ENCODE measurements at regions not wholly inside any gene's neighbourhood (a gene's known extent, or its start where the extent isn't known, plus 50 kb on each side); places are given as distances from the start of the nearest gene placed in this dataset.

GRCh38 chr6:144854654-144855053, 569.5 kb downstream of the UTRN start:
- 63% methylated on average over 1 of the region's 1 CpG for WGBS
- TF ChIP-seq POLR2A (IDR thresholded peaks at IDR 0.05): no peak
- TF ChIP-seq EP300 (IDR thresholded peaks at IDR 0.05): no peak
- H3K4me3 ChIP-seq: no peak overlapping the region
- no peaks in the 10 kb centered on the region for H3K27me3 ChIP-seq
- H3K36me3 ChIP-seq: peaks cover 28% of the 10 kb centered on the region
- H3K9me3 ChIP-seq: no peaks in the 10 kb centered on the region
- no peak for DNase-seq (ENCODE audit: low spot score in 2 of 2)
- no peak overlapping the region for H3K27ac ChIP-seq
- no peaks in the 10 kb centered on the region for H3K4me1 ChIP-seq

DNA sequence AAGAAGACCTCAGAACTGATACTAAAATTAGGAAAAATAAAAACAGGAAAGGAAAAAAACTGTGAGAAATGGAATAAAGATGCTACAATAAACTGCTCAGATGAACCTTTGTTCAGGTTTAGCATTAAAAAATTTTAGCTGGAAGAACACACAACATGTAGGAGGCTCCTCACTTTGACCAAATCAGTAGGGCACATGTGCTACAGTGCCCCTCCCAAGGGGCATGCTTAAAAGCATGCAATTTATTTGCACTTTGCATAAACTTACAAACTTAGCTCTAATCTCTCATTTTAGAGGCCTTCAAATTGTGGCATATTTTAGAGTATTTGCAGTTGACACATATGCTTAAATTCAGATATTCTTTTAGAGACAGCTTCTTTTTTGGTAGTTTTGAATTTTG, 570.2 kb downstream of the UTRN start:
- no peak overlapping the region for H3K27ac ChIP-seq
- no peaks in the 10 kb centered on the region for H3K4me1 ChIP-seq
- no peaks in the 10 kb centered on the region for H3K27me3 ChIP-seq
- no peak overlapping the region for H3K4me3 ChIP-seq
- TF ChIP-seq POLR2A (IDR thresholded peaks at IDR 0.05) (no peak), EP300 (IDR thresholded peaks at IDR 0.05) (no peak), POLR2AphosphoS5 (IDR thresholded peaks at IDR 0.05) (no peak)
- TF ChIP-seq, protein P1, sequence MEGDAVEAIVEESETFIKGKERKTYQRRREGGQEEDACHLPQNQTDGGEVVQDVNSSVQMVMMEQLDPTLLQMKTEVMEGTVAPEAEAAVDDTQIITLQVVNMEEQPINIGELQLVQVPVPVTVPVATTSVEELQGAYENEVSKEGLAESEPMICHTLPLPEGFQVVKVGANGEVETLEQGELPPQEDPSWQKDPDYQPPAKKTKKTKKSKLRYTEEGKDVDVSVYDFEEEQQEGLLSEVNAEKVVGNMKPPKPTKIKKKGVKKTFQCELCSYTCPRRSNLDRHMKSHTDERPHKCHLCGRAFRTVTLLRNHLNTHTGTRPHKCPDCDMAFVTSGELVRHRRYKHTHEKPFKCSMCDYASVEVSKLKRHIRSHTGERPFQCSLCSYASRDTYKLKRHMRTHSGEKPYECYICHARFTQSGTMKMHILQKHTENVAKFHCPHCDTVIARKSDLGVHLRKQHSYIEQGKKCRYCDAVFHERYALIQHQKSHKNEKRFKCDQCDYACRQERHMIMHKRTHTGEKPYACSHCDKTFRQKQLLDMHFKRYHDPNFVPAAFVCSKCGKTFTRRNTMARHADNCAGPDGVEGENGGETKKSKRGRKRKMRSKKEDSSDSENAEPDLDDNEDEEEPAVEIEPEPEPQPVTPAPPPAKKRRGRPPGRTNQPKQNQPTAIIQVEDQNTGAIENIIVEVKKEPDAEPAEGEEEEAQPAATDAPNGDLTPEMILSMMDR (IDR thresholded peaks at IDR 0.05): no peak
- H3K9me3 ChIP-seq: no peaks in the 10 kb centered on the region
- no peak for DNase-seq (ENCODE audit: low spot score in 2 of 2)
- H3K36me3 ChIP-seq: peaks cover 23% of the 10 kb centered on the region

DNA sequence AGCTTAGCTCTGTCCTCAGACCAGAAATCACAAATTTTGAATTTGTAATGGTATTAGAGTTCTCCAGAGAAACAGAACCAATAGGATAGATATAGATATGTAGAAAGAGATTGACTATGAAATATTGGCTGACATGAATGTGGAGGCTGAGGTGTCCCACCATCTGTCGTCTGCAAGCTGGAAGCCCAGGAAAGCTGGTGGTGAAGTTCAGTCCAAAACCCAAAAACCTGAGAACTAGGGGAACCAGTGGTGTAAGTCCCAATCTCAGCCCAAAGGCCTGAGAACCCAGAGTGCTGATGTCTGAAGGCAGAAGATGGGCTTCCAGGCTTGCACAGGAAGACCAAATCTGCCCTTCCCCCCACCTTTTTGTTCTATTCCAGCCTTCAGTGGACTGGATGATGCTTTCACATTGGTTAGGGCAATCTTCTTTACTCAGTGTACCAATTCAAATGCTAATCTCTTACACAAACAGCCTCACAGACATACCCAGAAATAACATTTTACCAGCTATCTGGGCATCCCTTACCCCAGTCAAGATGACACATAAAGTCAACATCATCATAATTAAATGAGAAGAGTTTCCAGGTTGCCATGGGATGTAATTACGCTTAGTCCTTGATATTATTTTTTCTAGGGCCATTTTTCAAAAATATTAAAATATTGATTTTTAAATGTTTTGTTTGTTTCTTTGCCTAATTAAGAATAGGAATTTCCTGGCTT, 570.8 kb downstream of the UTRN start:
- no peak for DNase-seq (ENCODE audit: low spot score in 2 of 2)
- H3K27me3 ChIP-seq: no peaks in the 10 kb centered on the region
- H3K36me3 ChIP-seq: peaks cover 17% of the 10 kb centered on the region
- H3K9me3 ChIP-seq: no peaks in the 10 kb centered on the region
- no peak overlapping the region for H3K27ac ChIP-seq
- 91% methylated on average over 2 of the region's 2 CpGs for WGBS
- no peaks in the 10 kb centered on the region for H3K4me1 ChIP-seq
- TF ChIP-seq POLR2A (IDR thresholded peaks at IDR 0.05): no peak
- no peak for TF ChIP-seq EP300 (IDR thresholded peaks at IDR 0.05)
- TF ChIP-seq, protein P1 (IDR thresholded peaks at IDR 0.05): no peak
- no peak overlapping the region for H3K4me3 ChIP-seq

- no peak overlapping the region for H3K4me3 ChIP-seq
- no peaks in the 10 kb centered on the region for H3K4me1 ChIP-seq
- H3K27me3 ChIP-seq: no peaks in the 10 kb centered on the region
- no peak overlapping the region for H3K27ac ChIP-seq
- H3K9me3 ChIP-seq: no peaks in the 10 kb centered on the region
- peaks cover 10% of the 10 kb centered on the region for H3K36me3 ChIP-seq
- DNase-seq (ENCODE audit: low spot score in 2 of 2): no peak
- TF ChIP-seq POLR2AphosphoS5 (IDR thresholded peaks at IDR 0.05) (no peak), EP300 (IDR thresholded peaks at IDR 0.05) (no peak), POLR2A (IDR thresholded peaks at IDR 0.05) (no peak)
- TF ChIP-seq, protein P1 (IDR thresholded peaks at IDR 0.05): no peak
- 93% methylated on average over 3 of the region's 3 CpGs for WGBS
These were observed 571.5 kb downstream of the UTRN start for GRCh38 chr6:144856622-144857021.

DNA sequence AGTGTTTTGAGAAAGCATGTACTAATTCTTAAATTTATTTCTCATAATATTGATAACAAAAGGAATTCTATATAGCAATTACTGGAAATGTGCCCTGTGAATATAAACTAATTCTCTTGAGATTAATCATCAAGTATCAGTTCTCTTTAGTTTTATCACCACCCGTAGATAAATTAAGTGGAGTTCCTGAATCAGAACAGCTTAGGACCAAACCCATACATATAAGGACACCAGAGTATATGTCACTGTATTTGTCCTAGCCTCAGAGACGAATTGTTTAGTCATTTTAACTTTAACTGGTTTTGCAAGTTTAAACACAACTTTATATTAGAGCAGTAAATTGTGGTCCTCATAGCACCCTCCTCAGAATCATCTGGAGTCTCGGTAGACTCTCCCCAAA, 572.0 kb downstream of the UTRN start:
- 76% methylated on average over 3 of the region's 3 CpGs for WGBS
- TF ChIP-seq EP300 (IDR thresholded peaks at IDR 0.05) (no peak), POLR2AphosphoS5 (IDR thresholded peaks at IDR 0.05) (no peak), POLR2A (IDR thresholded peaks at IDR 0.05) (no peak)
- TF ChIP-seq, protein P1 (IDR thresholded peaks at IDR 0.05): no peak

DNA sequence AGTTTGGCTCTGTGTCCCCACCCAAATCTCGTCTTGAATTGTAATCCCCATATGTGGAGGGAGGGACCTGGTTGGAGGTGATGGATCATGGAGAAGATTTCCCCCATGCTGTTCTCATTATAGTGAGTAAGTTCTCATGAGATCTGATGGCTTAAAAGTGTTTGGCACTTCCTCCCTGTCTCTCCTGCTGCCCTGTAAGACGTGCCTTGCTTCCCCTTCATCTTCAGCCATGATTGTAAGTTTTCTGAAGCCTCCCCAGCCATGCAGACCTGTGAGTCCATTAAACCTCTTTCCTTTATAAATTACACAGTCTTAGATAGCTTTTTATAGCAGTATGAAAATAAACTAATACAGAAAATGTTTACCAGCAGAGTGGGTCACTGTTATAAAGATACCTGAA, 577.6 kb downstream of the UTRN start:
- TF ChIP-seq POLR2A (IDR thresholded peaks at IDR 0.05) (no peak), EP300 (IDR thresholded peaks at IDR 0.05) (no peak), POLR2AphosphoS5 (IDR thresholded peaks at IDR 0.05) (no peak)
- TF ChIP-seq, protein P1 (IDR thresholded peaks at IDR 0.05): no peak
- Histone ChIP-seq H3K4me3 (no peak overlapping the region), H3K27ac (no peak overlapping the region), H3K36me3 (no peaks in the 10 kb centered on the region), H3K4me1 (no peaks in the 10 kb centered on the region), H3K9me3 (no peaks in the 10 kb centered on the region), H3K27me3 (no peaks in the 10 kb centered on the region)
- DNase-seq (ENCODE audit: low spot score in 2 of 2): no peak
- 54% methylated on average over 2 of the region's 2 CpGs for WGBS

More for the DNA sequence above, 572.0 kb downstream of the UTRN start:
- Histone ChIP-seq H3K9me3 (no peaks in the 10 kb centered on the region), H3K4me1 (no peaks in the 10 kb centered on the region), H3K4me3 (no peak overlapping the region), H3K36me3 (peaks cover 6% of the 10 kb centered on the region), H3K27ac (no peak overlapping the region), H3K27me3 (no peaks in the 10 kb centered on the region)
- no peak for DNase-seq (ENCODE audit: low spot score in 2 of 2)

All from suprapubic skin (tissue), 4 donors.